GM23248 (cell line): ENCODE measurements at regions not wholly inside any gene's neighbourhood (a gene's known extent, or its start where the extent isn't known, plus 50 kb on each side); places are given as distances from the start of the nearest gene placed in this dataset.

ENCODE experiments used
- DNase-seq: peaks from one replicate; pipeline ENCODE4 v3.0.0-alpha.2; 2015
- H2AFZ ChIP-seq: fragments of 200-600 bp; sonication (generic); 2 replicates; pipeline ENCODE4 v1.6.1; 2016; ENCODE audit warnings: antibody characterized with exemption
- H3F3A ChIP-seq: fragments of 200-600 bp; sonication (generic); 2 replicates; pipeline ENCODE4 v1.6.1; 2016; ENCODE audit warnings: mild to moderate bottlenecking, antibody characterized with exemption, mixed run types; ENCODE audit not compliant: insufficient read depth
- H3K27ac ChIP-seq: fragments of 200-600 bp; sonication (generic); 2 replicates; pipeline ENCODE4 v1.5.1; 2016; ENCODE audit warnings: mild to moderate bottlenecking
- H3K27me3 ChIP-seq: fragments of 200-600 bp; sonication (generic); replicated peaks from 2 replicates; pipeline ENCODE4 v1.6.1; 2016; ENCODE audit warnings: mild to moderate bottlenecking; ENCODE audit not compliant: insufficient read depth
- H3K36me3 ChIP-seq: fragments of 200-600 bp; sonication (generic); 2 replicates; pipeline ENCODE4 v1.6.1; 2016; ENCODE audit warnings: low read depth, mild to moderate bottlenecking
- H3K4me1 ChIP-seq: fragments of 200-600 bp; sonication (generic); 2 replicates; pipeline ENCODE4 v1.6.1; 2016; ENCODE audit warnings: mild to moderate bottlenecking; ENCODE audit not compliant: insufficient read depth
- H3K4me2 ChIP-seq: fragments of 200-600 bp; sonication (generic); one replicate; pipeline ENCODE4 v1.6.1; 2016; ENCODE audit warnings: mild to moderate bottlenecking; ENCODE audit not compliant: unreplicated experiment
- H3K4me3 ChIP-seq: fragments of 200-600 bp; sonication (generic); 2 replicates; pipeline ENCODE4 v1.5.1; 2016; ENCODE audit warnings: mild to moderate bottlenecking
- H3K79me2 ChIP-seq: fragments of 200-600 bp; sonication (generic); 2 replicates; pipeline ENCODE4 v1.6.1; 2016; ENCODE audit warnings: mild to moderate bottlenecking; ENCODE audit not compliant: insufficient read depth
- H3K9ac ChIP-seq: fragments of 200-600 bp; sonication (generic); 2 replicates; pipeline ENCODE4 v1.6.1; 2016; ENCODE audit warnings: mild to moderate bottlenecking
- H3K9me2 ChIP-seq: fragments of 200-600 bp; sonication (generic); 2 replicates; pipeline ENCODE4 v1.6.1; 2016; ENCODE audit warnings: mixed run types, mild to moderate bottlenecking, moderate library complexity; ENCODE audit not compliant: insufficient read depth
- H3K9me3 ChIP-seq: fragments of 200-600 bp; sonication (generic); one replicate; pipeline ENCODE4 v1.6.1; 2017; ENCODE audit warnings: low read depth
- H4K20me1 ChIP-seq: fragments of 200-600 bp; sonication (generic); 2 replicates; pipeline ENCODE4 v1.6.0; 2016; ENCODE audit not compliant: insufficient read depth
- EZH2 ChIP-seq: fragments of 200-600 bp; sonication (generic); IDR thresholded peaks from 2 replicates; pipeline ENCODE4 v1.6.1; 2018; ENCODE audit warnings: antibody characterized with exemption, mild to moderate bottlenecking; ENCODE audit not compliant: insufficient read depth, poor library complexity, severe bottlenecking
- EZH2phosphoT487 ChIP-seq: fragments of 200-600 bp; sonication (generic); IDR thresholded peaks from 2 replicates; pipeline ENCODE4 v1.6.1; 2018; ENCODE audit warnings: antibody characterized with exemption, moderate library complexity, mild to moderate bottlenecking, low read depth; ENCODE audit not compliant: insufficient read depth
- WGBS, 2 experiments: methylation state at CpG; one replicate each; pipeline ENCODE4 v1.1.6; 2015 to 2017; ENCODE audit warnings: low lambda C conversion rate in 2 of 2, low coverage in 1 of 2; ENCODE audit errors: missing lambda C conversion rate in 2 of 2; 5-methylcytosine and 5-hydroxymethylcytosine counted together
- in situ Hi-C: fragments of 300-500 bp; cut with MboI; formaldehyde crosslinking; loops from 2 replicates; pipeline ENCODE4 v1.15.0; 2020

GRCh38 chr5:107067395-107067794 lies 603.3 kb downstream of the EFNA5 start:
- H2AFZ ChIP-seq: no peak overlapping the region
- H3K9ac ChIP-seq: no peak overlapping the region
- TF ChIP-seq EZH2phosphoT487 (no peak), EZH2 (no peak)
- no peak overlapping the region for H3K4me2 ChIP-seq
- 36 to 48% methylated on average over 4 of the region's 4 CpGs for WGBS, 2 experiments
- H4K20me1 ChIP-seq: no peaks in the 10 kb centered on the region
- no peaks in the 10 kb centered on the region for H3K9me3 ChIP-seq
- H3K9me2 ChIP-seq: no peaks in the 10 kb centered on the region
- in situ Hi-C loops: no loop called here
- no peak overlapping the region for H3K4me3 ChIP-seq
- no peaks in the 10 kb centered on the region for H3K36me3 ChIP-seq
- no peaks in the 10 kb centered on the region for H3K79me2 ChIP-seq
- H3K27me3 ChIP-seq: no peaks in the 10 kb centered on the region
- DNase-seq: no peak
- H3F3A ChIP-seq: no peaks in the 10 kb centered on the region
- no peak overlapping the region for H3K27ac ChIP-seq
- H3K4me1 ChIP-seq: no peaks in the 10 kb centered on the region

- Histone ChIP-seq H3F3A (no peaks in the 10 kb centered on the region), H3K36me3 (no peaks in the 10 kb centered on the region), H3K4me3 (no peak overlapping the region), H3K27ac (no peak overlapping the region), H3K9me2 (no peaks in the 10 kb centered on the region), H3K4me2 (no peak overlapping the region), H3K4me1 (no peaks in the 10 kb centered on the region), H3K9me3 (no peaks in the 10 kb centered on the region), H4K20me1 (0 out of 2 replicates have a peak, but pooled peaks cover 4% of the 10 kb centered on the region), H3K79me2 (no peaks in the 10 kb centered on the region), H3K27me3 (no peaks in the 10 kb centered on the region), H3K9ac (no peak overlapping the region), H2AFZ (no peak overlapping the region)
- DNase-seq: peak; percentile 29
- TF ChIP-seq EZH2phosphoT487: no peak
- no peak for TF ChIP-seq EZH2
- in situ Hi-C loops: no loop called here
Measured at GRCh38 chr5:107063511-107063910, 607.2 kb downstream of the EFNA5 start.

GRCh38 chr5:107058803-107059202 lies 611.9 kb downstream of the EFNA5 start:
- TF ChIP-seq EZH2 (no peak), EZH2phosphoT487 (no peak)
- DNase-seq: no peak
- Histone ChIP-seq H3K9me2 (no peaks in the 10 kb centered on the region), H3K4me1 (no peaks in the 10 kb centered on the region), H4K20me1 (0 out of 2 replicates have a peak, but pooled peaks cover 4% of the 10 kb centered on the region), H3F3A (no peaks in the 10 kb centered on the region), H3K79me2 (no peaks in the 10 kb centered on the region), H3K27ac (no peak overlapping the region), H3K27me3 (no peaks in the 10 kb centered on the region), H3K4me3 (no peak overlapping the region), H3K9ac (no peak overlapping the region), H3K4me2 (no peak overlapping the region), H3K9me3 (no peaks in the 10 kb centered on the region), H2AFZ (no peak overlapping the region), H3K36me3 (no peaks in the 10 kb centered on the region)
- in situ Hi-C loops: no loop called here
- 39% methylated on average over 3 of the region's 3 CpGs for WGBS, 2 experiments

- H4K20me1 ChIP-seq: 0 out of 2 replicates have a peak, but pooled peaks cover 4% of the 10 kb centered on the region
- TF ChIP-seq EZH2phosphoT487 (no peak), EZH2 (no peak)
- in situ Hi-C loops: no loop called here
- H3K9me2 ChIP-seq: no peaks in the 10 kb centered on the region
- H3K4me2 ChIP-seq: no peak overlapping the region
- no peak overlapping the region for H3K27ac ChIP-seq
- no peak overlapping the region for H2AFZ ChIP-seq
- no peaks in the 10 kb centered on the region for H3F3A ChIP-seq
- H3K9me3 ChIP-seq: no peaks in the 10 kb centered on the region
- no peak for DNase-seq
- H3K79me2 ChIP-seq: no peaks in the 10 kb centered on the region
- 50 to 62% methylated on average over 1 of the region's 1 CpG for WGBS, 2 experiments
- H3K27me3 ChIP-seq: no peaks in the 10 kb centered on the region
- H3K4me1 ChIP-seq: no peaks in the 10 kb centered on the region
- no peak overlapping the region for H3K4me3 ChIP-seq
- H3K36me3 ChIP-seq: no peaks in the 10 kb centered on the region
- no peak overlapping the region for H3K9ac ChIP-seq
Measured at GRCh38 chr5:107058235-107058634, 612.5 kb downstream of the EFNA5 start.

- WGBS, 2 experiments: 5 to 12% methylated on average over 2 of the region's 2 CpGs
- H3K9me3 ChIP-seq: no peaks in the 10 kb centered on the region
Measured at GRCh38 chr5:107056278-107056677, 614.5 kb downstream of the EFNA5 start.

More at GRCh38 chr5:107056278-107056677, 614.5 kb downstream of the EFNA5 start:
- no peaks in the 10 kb centered on the region for H3K79me2 ChIP-seq
- no peaks in the 10 kb centered on the region for H3K9me2 ChIP-seq
- in situ Hi-C loops: no loop called here
- no peaks in the 10 kb centered on the region for H3K36me3 ChIP-seq
- no peaks in the 10 kb centered on the region for H3K27me3 ChIP-seq
- no peak overlapping the region for H3K9ac ChIP-seq
- H3K4me3 ChIP-seq: no peak overlapping the region
- TF ChIP-seq EZH2 (no peak), EZH2phosphoT487 (no peak)
- no peak overlapping the region for H3K27ac ChIP-seq
- 0 out of 2 replicates have a peak, but pooled peaks cover 4% of the 10 kb centered on the region for H4K20me1 ChIP-seq
- DNase-seq: no peak
- H3K4me1 ChIP-seq: no peaks in the 10 kb centered on the region
- H2AFZ ChIP-seq: no peak overlapping the region
- no peak overlapping the region for H3K4me2 ChIP-seq
- H3F3A ChIP-seq: no peaks in the 10 kb centered on the region
